ENCODE measurements at regions not wholly inside any gene's neighbourhood (a gene's known extent, or its start where the extent isn't known, plus 50 kb on each side); places are given as distances from the start of the nearest gene placed in this dataset.

- DNase-seq (ENCODE audit: low spot score) = no peak
- intact Hi-C loops (cut with DNase I) = no loop called here
- ATAC-seq = no peak
Measured at GRCh38 chr11:95359341-95359663, 128.3 kb upstream of the SESN3 start.

- intact Hi-C loops (cut with DNase I) = no loop called here
- DNase-seq (ENCODE audit: low spot score) (no peak), ATAC-seq (no peak)
Measured at GRCh38 chr11:95358511-95359340, 127.7 kb upstream of the SESN3 start.

- intact Hi-C loops (cut with DNase I) = no loop called here
Measured at GRCh38 chr11:95354304-95354703, 123.3 kb upstream of the SESN3 start.

GRCh38 chr11:95353706-95354105 is 122.7 kb upstream of the SESN3 start:
- intact Hi-C loops (cut with DNase I) = no loop called here
- ATAC-seq (no peak), DNase-seq (ENCODE audit: low spot score) (no peak)

More at GRCh38 chr11:95354304-95354703, 123.3 kb upstream of the SESN3 start:
- no peak for DNase-seq (ENCODE audit: low spot score)
- no peak for ATAC-seq

GRCh38 chr11:95352733-95353346 is 121.8 kb upstream of the SESN3 start:
- no peak for DNase-seq (ENCODE audit: low spot score)
- intact Hi-C loops (cut with DNase I) = no loop called here
- no peak for ATAC-seq

- ATAC-seq = no peak
- intact Hi-C loops (cut with DNase I) = no loop called here
- no peak for DNase-seq (ENCODE audit: low spot score)
Measured at GRCh38 chr11:95349345-95349942, 118.4 kb upstream of the SESN3 start.

- no peak for ATAC-seq
- no peak for DNase-seq (ENCODE audit: low spot score)
- intact Hi-C loops (cut with DNase I) = no loop called here
Measured at GRCh38 chr11:95346265-95346664, 115.3 kb upstream of the SESN3 start.

GRCh38 chr11:95345651-95346050 is 114.6 kb upstream of the SESN3 start:
- DNase-seq (ENCODE audit: low spot score) (no peak), ATAC-seq (no peak)
- intact Hi-C loops (cut with DNase I) = no loop called here

- intact Hi-C loops (cut with DNase I) = no loop called here
- no peak for DNase-seq (ENCODE audit: low spot score)
- no peak for ATAC-seq
Measured at GRCh38 chr11:95344932-95345642, 114.1 kb upstream of the SESN3 start.

GRCh38 chr11:95341221-95341620 is 110.2 kb upstream of the SESN3 start:
- no peak for ATAC-seq
- DNase-seq (ENCODE audit: low spot score) = no peak
- intact Hi-C loops (cut with DNase I) = no loop called here

- intact Hi-C loops (cut with DNase I) = loop anchor here (10.0 kb wide), 1 partner anchor 366 kb away; no protein-coding TSS in a partner anchor
Measured at GRCh38 chr11:95339086-95339901, 108.3 kb upstream of the SESN3 start.

GRCh38 chr11:95338430-95338991 is 107.5 kb upstream of the SESN3 start:
- ATAC-seq = peak; percentile 92
- intact Hi-C loops (cut with DNase I) = loop anchor here (10.0 kb wide), 1 partner anchor 366 kb away; no protein-coding TSS in a partner anchor
- peak; percentile 81 for DNase-seq (ENCODE audit: low spot score)

More at GRCh38 chr11:95339086-95339901, 108.3 kb upstream of the SESN3 start:
- peak; percentile 11 for ATAC-seq
- DNase-seq (ENCODE audit: low spot score) = no peak

GRCh38 chr11:95337972-95338429 is 107.0 kb upstream of the SESN3 start:
- intact Hi-C loops (cut with DNase I) = loop anchor here (10.0 kb wide), 1 partner anchor 367 kb away; no protein-coding TSS in a partner anchor
- DNase-seq (ENCODE audit: low spot score) = no peak
- peak; percentile 4 for ATAC-seq

- peak; percentile 79 for ATAC-seq
- peak; percentile 82 for DNase-seq (ENCODE audit: low spot score)
- intact Hi-C loops (cut with DNase I) = loop anchor here (10.0 kb wide), 1 partner anchor 367 kb away; no protein-coding TSS in a partner anchor
Measured at GRCh38 chr11:95337175-95337957, 106.4 kb upstream of the SESN3 start.

- intact Hi-C loops (cut with DNase I) = loop anchor here (10.0 kb wide), 1 partner anchor 369 kb away; no protein-coding TSS in a partner anchor
- ATAC-seq = no peak
- DNase-seq (ENCODE audit: low spot score) = no peak
Measured at GRCh38 chr11:95335989-95336388, 105.0 kb upstream of the SESN3 start.

GRCh38 chr11:95331161-95331560 is 100.2 kb upstream of the SESN3 start:
- no peak for ATAC-seq
- no peak for DNase-seq (ENCODE audit: low spot score)
- intact Hi-C loops (cut with DNase I) = loop anchor here (10.0 kb wide), 1 partner anchor 374 kb away; no protein-coding TSS in a partner anchor

GRCh38 chr11:95330302-95330701 is 99.3 kb upstream of the SESN3 start:
- no peak for DNase-seq (ENCODE audit: low spot score)
- ATAC-seq = no peak
- intact Hi-C loops (cut with DNase I) = loop anchor here (10.0 kb wide), 1 partner anchor 374 kb away; no protein-coding TSS in a partner anchor
